ENCODE measurements at regions not wholly inside any gene's neighbourhood (a gene's known extent, or its start where the extent isn't known, plus 50 kb on each side); places are given as distances from the start of the nearest gene placed in this dataset.
"Not testable (repeated sequence)": the region's sequence is repeated elsewhere in the genome, so short reads cannot be mapped to it uniquely, and the experiment has no call there.

GRCh38 chr6:139703780-139704179 lies 329.3 kb upstream of the CITED2 start:
- no peak for TF ChIP-seq CTCF (conservative IDR thresholded peaks at IDR 0.05; ENCODE audit: low read depth, low read length)
- H3K4me3 ChIP-seq (ENCODE audit: low read length), result no peak overlapping the region

GRCh38 chr6:139702706-139703105 lies 328.3 kb upstream of the CITED2 start:
- no peak for TF ChIP-seq CTCF (conservative IDR thresholded peaks at IDR 0.05; ENCODE audit: low read depth, low read length)
- DNase-seq (ENCODE audit: low read depth), result no peak

More at GRCh38 chr6:139703780-139704179, 329.3 kb upstream of the CITED2 start:
- DNase-seq (ENCODE audit: low read depth), result no peak

GRCh38 chr6:139701695-139702094 lies 327.2 kb upstream of the CITED2 start:
- TF ChIP-seq CTCF (conservative IDR thresholded peaks at IDR 0.05; ENCODE audit: low read depth, low read length), result no peak
- no peak for DNase-seq (ENCODE audit: low read depth)
- H3K4me3 ChIP-seq (ENCODE audit: low read length), result no peak overlapping the region

More at GRCh38 chr6:139702706-139703105, 328.3 kb upstream of the CITED2 start:
- no peak overlapping the region for H3K4me3 ChIP-seq (ENCODE audit: low read length)

- no peak for DNase-seq (ENCODE audit: low read depth)
- H3K4me3 ChIP-seq (ENCODE audit: low read length), result no peak overlapping the region
- no peak for TF ChIP-seq CTCF (conservative IDR thresholded peaks at IDR 0.05; ENCODE audit: low read depth, low read length)
These were observed 326.6 kb upstream of the CITED2 start for GRCh38 chr6:139701003-139701402.

GRCh38 chr6:139699911-139700310 lies 325.5 kb upstream of the CITED2 start:
- TF ChIP-seq CTCF (conservative IDR thresholded peaks at IDR 0.05; ENCODE audit: low read depth, low read length), result no peak
- DNase-seq (ENCODE audit: low read depth), result no peak

GRCh38 chr6:139699335-139699734 lies 324.9 kb upstream of the CITED2 start:
- DNase-seq (ENCODE audit: low read depth), result no peak
- no peak for TF ChIP-seq CTCF (conservative IDR thresholded peaks at IDR 0.05; ENCODE audit: low read depth, low read length)
- no peak overlapping the region for H3K4me3 ChIP-seq (ENCODE audit: low read length)

More at GRCh38 chr6:139699911-139700310, 325.5 kb upstream of the CITED2 start:
- H3K4me3 ChIP-seq (ENCODE audit: low read length), result no peak overlapping the region

GRCh38 chr6:139698526-139699176 lies 324.2 kb upstream of the CITED2 start:
- H3K4me3 ChIP-seq (ENCODE audit: low read length), result no peak overlapping the region
- no peak for TF ChIP-seq CTCF (conservative IDR thresholded peaks at IDR 0.05; ENCODE audit: low read depth, low read length)
- DNase-seq (ENCODE audit: low read depth), result no peak

- DNase-seq (ENCODE audit: low read depth), result not testable (repeated sequence)
These were observed 323.4 kb upstream of the CITED2 start for GRCh38 chr6:139697856-139698255.

GRCh38 chr6:139696991-139697390 lies 322.5 kb upstream of the CITED2 start:
- H3K4me3 ChIP-seq (ENCODE audit: low read length); DNase-seq (ENCODE audit: low read depth): not testable (repeated sequence)

More at GRCh38 chr6:139697856-139698255, 323.4 kb upstream of the CITED2 start:
- H3K4me3 ChIP-seq (ENCODE audit: low read length), result not testable (repeated sequence)
